Trophoblast cell (in vitro differentiated cells and primary cell): ENCODE measurements at regions not wholly inside any gene's neighbourhood (a gene's known extent, or its start where the extent isn't known, plus 50 kb on each side); places are given as distances from the start of the nearest gene placed in this dataset.

Experiments
- DNase-seq, 2 donors: peaks; one replicate each; pipeline ENCODE4 v3.0.0-alpha.2; 2016
- H2AFZ ChIP-seq: 2 replicates; pipeline ENCODE4 v1.6.1; 2013; ENCODE audit warnings: low read length, moderate library complexity, mild to moderate bottlenecking; ENCODE audit not compliant: insufficient read depth, poor library complexity
- H2AK5ac ChIP-seq: 2 replicates; pipeline ENCODE4 v1.6.1; 2013; ENCODE audit warnings: mild to moderate bottlenecking, low read length
- H2BK120ac ChIP-seq: 2 replicates; pipeline ENCODE4 v1.6.1; 2013; ENCODE audit warnings: low read length, mild to moderate bottlenecking, moderate library complexity; ENCODE audit not compliant: insufficient read depth, poor library complexity
- H2BK12ac ChIP-seq: 2 replicates; pipeline ENCODE4 v1.6.1; 2013; ENCODE audit warnings: mild to moderate bottlenecking, low read length, moderate library complexity
- H2BK5ac ChIP-seq: 2 replicates; pipeline ENCODE4 v1.6.1; 2013; ENCODE audit warnings: low read length, low read depth, moderate library complexity, mild to moderate bottlenecking; ENCODE audit not compliant: poor library complexity
- H3K14ac ChIP-seq: 2 replicates; pipeline ENCODE4 v1.6.1; 2013; ENCODE audit warnings: mild to moderate bottlenecking, low read length
- H3K18ac ChIP-seq: 2 replicates; pipeline ENCODE4 v1.6.1; 2013; ENCODE audit warnings: mild to moderate bottlenecking, low read length
- H3K23ac ChIP-seq: 2 replicates; pipeline ENCODE4 v1.6.1; 2013; ENCODE audit warnings: low read length
- H3K27ac ChIP-seq: 2 replicates; pipeline ENCODE4 v1.5.1; 2013; ENCODE audit warnings: low read depth, mild to moderate bottlenecking, inconsistent platforms, low read length, moderate library complexity
- H3K27me3 ChIP-seq: 2 replicates; pipeline ENCODE4 v1.6.1; 2013; ENCODE audit warnings: inconsistent platforms, mild to moderate bottlenecking, low read length, moderate library complexity; ENCODE audit not compliant: insufficient read depth
- H3K36me3 ChIP-seq, 2 experiments: 1 replicate in 1 of 2; 2 replicates in 1 of 2; pipeline ENCODE4 v1.6.1; 2013; ENCODE audit warnings: low read length in 2 of 2, mild to moderate bottlenecking in 2 of 2, moderate library complexity in 1 of 2; ENCODE audit not compliant: insufficient read depth in 2 of 2, control insufficient read depth in 1 of 2
- H3K4ac ChIP-seq: 2 replicates; pipeline ENCODE4 v1.6.1; 2013; ENCODE audit warnings: low read depth, mild to moderate bottlenecking, low read length, moderate library complexity
- H3K4me1 ChIP-seq, 2 experiments: 1 replicate in 1 of 2; 2 replicates in 1 of 2; pipeline ENCODE4 v1.6.1; 2013; ENCODE audit warnings: low read length in 2 of 2, mild to moderate bottlenecking in 2 of 2, moderate library complexity in 1 of 2; ENCODE audit not compliant: insufficient read depth in 2 of 2, control insufficient read depth in 1 of 2
- H3K4me2 ChIP-seq: 2 replicates; pipeline ENCODE4 v1.6.1; 2013; ENCODE audit warnings: inconsistent platforms, mild to moderate bottlenecking, low read length, moderate library complexity
- H3K4me3 ChIP-seq: 2 replicates; pipeline ENCODE4 v1.5.1; 2013; ENCODE audit warnings: mild to moderate bottlenecking, low read depth, low read length, inconsistent platforms
- H3K79me1 ChIP-seq: one replicate; pipeline ENCODE4 v1.6.1; 2013; ENCODE audit warnings: low read length
- H3K79me2 ChIP-seq: 2 replicates; pipeline ENCODE4 v1.6.1; 2013; ENCODE audit warnings: low read length, mild to moderate bottlenecking; ENCODE audit not compliant: control insufficient read depth, insufficient read depth, poor library complexity
- H3K9ac ChIP-seq: 2 replicates; pipeline ENCODE4 v1.6.1; 2013; ENCODE audit warnings: mild to moderate bottlenecking, low read length
- H3K9me3 ChIP-seq: 2 replicates; pipeline ENCODE4 v1.6.1; 2013; ENCODE audit warnings: low read depth, mild to moderate bottlenecking, control low read depth, inconsistent platforms, low read length; ENCODE audit not compliant: insufficient read depth
- H4K12ac ChIP-seq: 2 replicates; pipeline ENCODE4 v1.6.1; 2013; ENCODE audit warnings: low read depth, mild to moderate bottlenecking, low read length, moderate library complexity
- H4K8ac ChIP-seq: 2 replicates; pipeline ENCODE4 v1.6.1; 2013; ENCODE audit warnings: low read depth, mild to moderate bottlenecking, low read length, moderate library complexity
- H4K91ac ChIP-seq: one replicate; pipeline ENCODE4 v1.6.1; 2013; ENCODE audit warnings: low read depth, mild to moderate bottlenecking, low read length, moderate library complexity
- WGBS: extraction: QIAGEN DNeasy Blood & Tissue Kit; methylation state at CpG from one replicate; pipeline ENCODE4 v1.1.7; 2013; ENCODE audit warnings: missing lambda C conversion rate; ENCODE audit not compliant: insufficient read length, insufficient coverage; ENCODE audit errors: extremely low coverage; 5-methylcytosine and 5-hydroxymethylcytosine counted together

GRCh38 chr4:60089546-60090273 lies 1110.4 kb upstream of the ADGRL3 start:
- Histone ChIP-seq H3K9me3 (no peaks in the 10 kb centered on the region), H3K18ac (no peak overlapping the region), H2BK12ac (no peak overlapping the region), H3K9ac (no peak overlapping the region), H2AFZ (no peak overlapping the region), H4K8ac (no peak overlapping the region), H3K14ac (no peak overlapping the region), H2BK120ac (no peak overlapping the region), H3K4me1 (no peaks in the 10 kb centered on the region), H3K23ac (no peak overlapping the region), H3K79me2 (no peaks in the 10 kb centered on the region), H3K27ac (no peak overlapping the region), H3K4me2 (no peak overlapping the region), H3K4ac (no peak overlapping the region), H3K79me1 (no peaks in the 10 kb centered on the region), H4K12ac (no peak overlapping the region), H3K4me3 (no peak overlapping the region), H3K36me3 (no peaks in the 10 kb centered on the region), H2AK5ac (no peak overlapping the region), H2BK5ac (no peak overlapping the region), H4K91ac (no peak overlapping the region), H3K27me3 (no peaks in the 10 kb centered on the region)
- DNase-seq: no peak
- no CpG with 5 or more reads among the region's 3 CpGs for WGBS

- H3K36me3 ChIP-seq: no peaks in the 10 kb centered on the region
- H2BK5ac ChIP-seq: no peak overlapping the region
- H3K9me3 ChIP-seq: no peaks in the 10 kb centered on the region
- H4K8ac ChIP-seq: no peak overlapping the region
- no peak overlapping the region for H2BK120ac ChIP-seq
- no peak overlapping the region for H2AK5ac ChIP-seq
- H3K27me3 ChIP-seq: no peaks in the 10 kb centered on the region
- H3K23ac ChIP-seq: no peak overlapping the region
- H2AFZ ChIP-seq: no peak overlapping the region
- H4K91ac ChIP-seq: no peak overlapping the region
- H3K27ac ChIP-seq: no peak overlapping the region
- H3K4me2 ChIP-seq: no peak overlapping the region
- no peak overlapping the region for H3K14ac ChIP-seq
- no peak overlapping the region for H2BK12ac ChIP-seq
- H3K9ac ChIP-seq: no peak overlapping the region
- H4K12ac ChIP-seq: no peak overlapping the region
- DNase-seq: no peak
- WGBS: no CpG with 5 or more reads among the region's 1 CpG
- no peak overlapping the region for H3K4me3 ChIP-seq
- H3K4me1 ChIP-seq: no peaks in the 10 kb centered on the region
- no peak overlapping the region for H3K18ac ChIP-seq
- H3K79me2 ChIP-seq: no peaks in the 10 kb centered on the region
- H3K79me1 ChIP-seq: no peaks in the 10 kb centered on the region
- no peak overlapping the region for H3K4ac ChIP-seq
Observed at GRCh38 chr4:60096676-60097075, 1103.5 kb upstream of the ADGRL3 start.

- H2AK5ac ChIP-seq: no peak overlapping the region
- no peaks in the 10 kb centered on the region for H3K79me1 ChIP-seq
- no peak overlapping the region for H3K9ac ChIP-seq
- no peaks in the 10 kb centered on the region for H3K27me3 ChIP-seq
- no peaks in the 10 kb centered on the region for H3K9me3 ChIP-seq
- no peak overlapping the region for H3K4me3 ChIP-seq
- no peak overlapping the region for H2BK12ac ChIP-seq
- H3K36me3 ChIP-seq: no peaks in the 10 kb centered on the region
- no peak overlapping the region for H3K14ac ChIP-seq
- H4K12ac ChIP-seq: no peak overlapping the region
- no peak overlapping the region for H3K4ac ChIP-seq
- H3K23ac ChIP-seq: no peak overlapping the region
- no peak overlapping the region for H2AFZ ChIP-seq
- H2BK120ac ChIP-seq: no peak overlapping the region
- no peak overlapping the region for H3K27ac ChIP-seq
- no peak overlapping the region for H4K91ac ChIP-seq
- H3K4me2 ChIP-seq: no peak overlapping the region
- H3K18ac ChIP-seq: no peak overlapping the region
- WGBS: no CpG with 5 or more reads among the region's 3 CpGs
- no peak overlapping the region for H2BK5ac ChIP-seq
- no peak overlapping the region for H4K8ac ChIP-seq
- no peak for DNase-seq
- no peaks in the 10 kb centered on the region for H3K4me1 ChIP-seq
- no peaks in the 10 kb centered on the region for H3K79me2 ChIP-seq
Observed at GRCh38 chr4:60116592-60116991, 1083.5 kb upstream of the ADGRL3 start.

- no CpG with 5 or more reads among the region's 3 CpGs for WGBS
- H3K79me2 ChIP-seq: no peaks in the 10 kb centered on the region
Observed at GRCh38 chr4:60117726-60118323, 1082.3 kb upstream of the ADGRL3 start.

More at GRCh38 chr4:60117726-60118323, 1082.3 kb upstream of the ADGRL3 start:
- H2BK120ac ChIP-seq: no peak overlapping the region
- no peaks in the 10 kb centered on the region for H3K36me3 ChIP-seq
- DNase-seq: no peak
- H4K12ac ChIP-seq: no peak overlapping the region
- H3K4ac ChIP-seq: no peak overlapping the region
- H3K14ac ChIP-seq: no peak overlapping the region
- H3K23ac ChIP-seq: no peak overlapping the region
- H2AFZ ChIP-seq: no peak overlapping the region
- H3K9me3 ChIP-seq: no peaks in the 10 kb centered on the region
- no peak overlapping the region for H3K18ac ChIP-seq
- no peaks in the 10 kb centered on the region for H3K4me1 ChIP-seq
- H2BK12ac ChIP-seq: no peak overlapping the region
- no peak overlapping the region for H2AK5ac ChIP-seq
- no peaks in the 10 kb centered on the region for H3K27me3 ChIP-seq
- H3K4me3 ChIP-seq: no peak overlapping the region
- H3K79me1 ChIP-seq: no peaks in the 10 kb centered on the region
- H4K8ac ChIP-seq: no peak overlapping the region
- no peak overlapping the region for H2BK5ac ChIP-seq
- H3K27ac ChIP-seq: no peak overlapping the region
- H3K4me2 ChIP-seq: no peak overlapping the region
- no peak overlapping the region for H3K9ac ChIP-seq
- H4K91ac ChIP-seq: no peak overlapping the region
